ENCODE measurements at regions not wholly inside any gene's neighbourhood (a gene's known extent, or its start where the extent isn't known, plus 50 kb on each side); places are given as distances from the start of the nearest gene placed in this dataset.

DNA sequence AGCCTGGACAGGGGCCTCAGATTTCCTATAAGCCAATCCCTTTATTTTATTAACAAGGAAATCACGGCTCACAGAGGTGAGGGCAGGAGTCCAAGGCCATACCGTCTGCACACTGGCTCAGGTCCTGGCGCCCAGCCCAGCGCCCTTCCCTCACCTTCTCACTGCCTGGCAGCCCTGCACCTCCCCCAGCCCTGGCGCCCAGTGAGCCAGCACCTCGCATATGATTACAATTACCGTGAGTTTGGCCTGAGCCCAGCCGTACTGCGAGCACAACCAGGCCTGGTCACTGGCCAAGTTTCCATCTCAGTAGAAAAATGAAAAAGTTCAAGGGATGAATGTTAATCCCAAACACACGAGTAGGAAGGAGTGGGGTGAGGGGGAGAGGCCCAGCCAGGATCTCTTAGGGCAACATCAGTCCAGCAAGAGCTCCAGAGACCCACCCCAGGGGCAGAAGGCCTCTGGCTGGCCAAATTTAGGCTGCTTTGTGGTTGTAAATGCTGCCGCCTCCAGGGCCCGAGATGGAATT lies 68.4 kb downstream of the MCFD2 start:
- TF ChIP-seq EP300 (IDR thresholded peaks at IDR 0.05) (peak; percentile 78 to 90; a peak in 4 of 5 replicates), JUN (IDR thresholded peaks at IDR 0.05) (peak; percentile 78 to 87), NR3C1 (IDR thresholded peaks at IDR 0.05) (no peak), RAD21 (conservative IDR thresholded peaks at IDR 0.05 in 1 of 2, IDR thresholded peaks at IDR 0.05 in 1 of 2) (peak; percentile 15 to 57; a peak in 4 of 5 replicates), POLR2AphosphoS2 (conservative IDR thresholded peaks at IDR 0.05; ENCODE audit: low read length) (no peak), RFX5 (IDR thresholded peaks at IDR 0.05) (no peak), MAX (IDR thresholded peaks at IDR 0.05) (peak; percentile 89), SMC3 (IDR thresholded peaks at IDR 0.05) (peak; percentile 40), REST (IDR thresholded peaks at IDR 0.05) (no peak)
- TF ChIP-seq, protein P1, sequence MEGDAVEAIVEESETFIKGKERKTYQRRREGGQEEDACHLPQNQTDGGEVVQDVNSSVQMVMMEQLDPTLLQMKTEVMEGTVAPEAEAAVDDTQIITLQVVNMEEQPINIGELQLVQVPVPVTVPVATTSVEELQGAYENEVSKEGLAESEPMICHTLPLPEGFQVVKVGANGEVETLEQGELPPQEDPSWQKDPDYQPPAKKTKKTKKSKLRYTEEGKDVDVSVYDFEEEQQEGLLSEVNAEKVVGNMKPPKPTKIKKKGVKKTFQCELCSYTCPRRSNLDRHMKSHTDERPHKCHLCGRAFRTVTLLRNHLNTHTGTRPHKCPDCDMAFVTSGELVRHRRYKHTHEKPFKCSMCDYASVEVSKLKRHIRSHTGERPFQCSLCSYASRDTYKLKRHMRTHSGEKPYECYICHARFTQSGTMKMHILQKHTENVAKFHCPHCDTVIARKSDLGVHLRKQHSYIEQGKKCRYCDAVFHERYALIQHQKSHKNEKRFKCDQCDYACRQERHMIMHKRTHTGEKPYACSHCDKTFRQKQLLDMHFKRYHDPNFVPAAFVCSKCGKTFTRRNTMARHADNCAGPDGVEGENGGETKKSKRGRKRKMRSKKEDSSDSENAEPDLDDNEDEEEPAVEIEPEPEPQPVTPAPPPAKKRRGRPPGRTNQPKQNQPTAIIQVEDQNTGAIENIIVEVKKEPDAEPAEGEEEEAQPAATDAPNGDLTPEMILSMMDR (IDR thresholded peaks at IDR 0.05), result no peak

Measured in A549 (cell line).